SW480 (cell line): ENCODE measurements at regions not wholly inside any gene's neighbourhood (a gene's known extent, or its start where the extent isn't known, plus 50 kb on each side); places are given as distances from the start of the nearest gene placed in this dataset.
A peak's percentile ranks its signal among the peaks of the same experiment; 100 is the strongest.
"Not testable (repeated sequence)": the region's sequence is repeated elsewhere in the genome, so short reads cannot be mapped to it uniquely, and the experiment has no call there.

ENCODE experiments used
- DNase-seq: peaks from one replicate; pipeline ENCODE4 v3.0.0-alpha.2; 2016; ENCODE audit warnings: low spot score

DNA sequence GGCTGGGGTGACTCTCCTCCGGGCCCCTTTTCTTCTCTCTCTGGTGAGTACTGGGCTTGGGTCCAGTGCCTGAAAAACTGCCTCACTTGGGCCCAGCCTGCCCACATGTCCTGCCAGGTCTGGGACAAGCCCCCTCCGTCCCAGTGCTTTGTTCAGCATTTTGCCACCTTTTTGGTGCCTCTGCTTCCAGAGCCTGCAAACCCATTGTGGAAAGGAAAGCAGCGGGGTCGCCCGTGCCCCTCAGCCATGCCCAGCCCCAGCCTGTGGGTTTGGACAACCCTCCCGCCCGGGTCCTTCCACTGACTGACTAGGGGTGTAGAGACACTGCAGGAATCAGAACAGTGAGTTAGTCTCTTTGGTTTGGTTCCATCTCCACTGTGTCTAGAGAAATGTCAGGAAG, 140.7 kb upstream of the ALKAL2 start:
- no peak for DNase-seq

DNA sequence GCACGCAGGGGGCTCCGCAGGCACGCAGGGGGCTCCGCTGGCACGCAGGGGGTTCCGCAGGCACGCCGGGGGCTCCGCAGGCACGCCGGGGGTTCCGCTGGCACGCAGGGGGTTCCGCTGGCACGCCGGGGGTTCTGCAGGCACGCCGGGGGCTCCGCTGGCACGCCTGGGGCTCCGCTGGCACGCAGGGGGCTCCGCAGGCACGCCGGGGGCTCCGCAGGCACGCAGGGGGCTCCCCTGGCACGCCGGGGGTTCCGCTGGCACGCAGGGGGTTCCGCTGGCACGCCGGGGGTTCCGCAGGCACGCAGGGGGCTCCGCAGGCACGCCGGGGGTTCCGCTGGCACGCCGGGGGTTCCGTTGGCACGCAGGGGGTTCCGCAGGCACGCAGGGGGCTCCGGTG, 138.8 kb upstream of the ALKAL2 start:
- DNase-seq: not testable (repeated sequence)

DNA sequence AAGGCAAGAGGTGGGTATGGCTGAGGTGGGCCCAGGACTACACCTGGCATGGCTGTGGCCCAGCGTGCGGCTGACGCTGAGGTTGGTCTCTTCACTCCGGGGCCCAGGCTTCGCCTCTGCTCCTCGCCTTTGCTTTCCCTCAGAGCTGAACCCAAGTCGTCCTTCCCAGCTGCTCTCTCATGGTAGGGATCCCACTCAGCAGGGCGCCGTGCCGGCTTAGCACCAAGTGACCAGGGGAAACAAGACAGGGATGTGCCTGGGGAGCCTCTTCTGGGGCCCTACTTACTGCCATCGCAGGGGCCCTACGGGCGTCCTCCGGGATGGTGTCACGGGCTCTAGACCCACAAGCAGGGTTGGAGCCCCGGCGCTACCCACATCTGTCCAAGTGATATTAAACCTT, 138.1 kb upstream of the ALKAL2 start:
- DNase-seq: no peak

DNA sequence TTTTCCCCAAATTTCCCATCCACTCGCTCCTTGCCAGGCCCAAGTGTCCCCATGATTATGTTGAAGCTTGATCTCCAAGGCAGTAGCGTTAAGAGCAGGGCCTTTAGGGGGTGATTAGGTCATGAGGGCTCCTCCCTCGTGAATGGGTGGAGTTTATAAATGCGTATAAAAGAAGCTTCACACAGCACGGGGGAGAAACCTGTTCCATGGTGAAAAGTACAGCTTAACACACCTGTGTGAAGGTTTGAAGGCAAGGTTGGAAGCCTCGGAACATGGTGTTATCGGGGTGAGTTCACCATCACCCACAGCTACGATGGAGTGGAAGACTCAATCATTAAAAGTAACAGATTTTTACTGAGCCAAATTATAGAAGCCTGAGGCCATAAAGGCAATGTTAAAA, 137.4 kb upstream of the ALKAL2 start:
- no peak for DNase-seq

DNA sequence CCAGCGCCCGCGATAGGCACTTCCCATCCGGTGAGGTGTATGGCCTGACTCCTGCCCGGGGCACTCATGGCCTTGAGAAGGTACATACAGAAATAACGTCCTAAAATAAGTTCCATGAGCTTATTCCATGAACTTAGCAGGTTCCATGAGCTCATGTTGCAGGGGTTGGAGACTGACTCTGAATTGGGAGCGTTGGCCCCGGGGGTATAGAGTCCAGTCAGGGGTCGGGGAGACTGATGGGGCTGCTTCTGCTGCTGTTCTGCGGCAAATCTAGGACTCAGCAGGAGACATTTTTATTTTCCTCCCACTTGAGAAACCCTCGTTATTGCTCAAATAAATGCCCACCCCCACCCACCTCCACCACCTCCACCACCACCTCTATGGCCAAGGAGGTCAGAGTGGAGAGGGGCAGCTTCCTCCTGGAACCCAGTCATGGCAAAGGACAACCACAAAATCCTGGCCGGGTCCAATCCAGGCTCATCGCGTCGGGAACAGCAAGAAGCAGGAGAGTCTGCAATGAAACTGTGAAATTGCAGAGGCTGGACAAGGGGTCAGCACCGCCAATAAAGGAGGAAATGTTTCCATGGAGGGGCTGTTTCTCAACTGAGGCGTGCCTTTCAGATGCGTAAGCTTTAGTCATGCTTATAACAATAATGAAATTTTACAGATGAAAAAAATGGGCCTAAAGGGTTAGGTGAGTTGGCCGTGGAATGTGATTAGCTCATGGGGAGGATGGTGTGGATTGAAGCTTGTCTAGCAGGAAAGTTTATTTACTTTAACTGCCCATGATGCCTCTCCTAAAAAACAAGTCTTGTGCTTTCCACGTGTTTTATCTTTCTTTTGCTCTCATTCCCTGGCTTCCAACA, 136.6 kb upstream of the ALKAL2 start:
- no peak for DNase-seq

DNA sequence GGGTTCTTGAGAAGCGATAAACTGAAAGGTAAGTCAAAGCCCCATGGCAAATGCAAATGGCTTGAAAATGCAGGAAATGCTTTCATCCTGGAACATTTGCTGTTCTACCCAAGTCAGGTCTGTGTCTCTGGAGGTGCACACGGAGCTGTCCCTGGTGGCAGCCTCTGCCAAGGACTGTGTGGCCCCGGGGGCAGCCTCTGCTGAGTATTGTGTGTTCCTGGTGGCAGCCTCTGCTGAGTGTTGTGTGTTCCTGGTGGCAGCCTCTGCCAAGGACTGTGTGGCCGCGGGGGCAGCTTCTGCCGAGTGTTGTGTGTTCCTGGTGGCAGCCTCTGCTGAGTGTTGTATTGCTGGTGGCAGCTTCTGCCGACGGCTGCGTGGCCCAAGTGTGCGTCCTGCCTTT, 135.6 kb upstream of the ALKAL2 start:
- DNase-seq: no peak

DNA sequence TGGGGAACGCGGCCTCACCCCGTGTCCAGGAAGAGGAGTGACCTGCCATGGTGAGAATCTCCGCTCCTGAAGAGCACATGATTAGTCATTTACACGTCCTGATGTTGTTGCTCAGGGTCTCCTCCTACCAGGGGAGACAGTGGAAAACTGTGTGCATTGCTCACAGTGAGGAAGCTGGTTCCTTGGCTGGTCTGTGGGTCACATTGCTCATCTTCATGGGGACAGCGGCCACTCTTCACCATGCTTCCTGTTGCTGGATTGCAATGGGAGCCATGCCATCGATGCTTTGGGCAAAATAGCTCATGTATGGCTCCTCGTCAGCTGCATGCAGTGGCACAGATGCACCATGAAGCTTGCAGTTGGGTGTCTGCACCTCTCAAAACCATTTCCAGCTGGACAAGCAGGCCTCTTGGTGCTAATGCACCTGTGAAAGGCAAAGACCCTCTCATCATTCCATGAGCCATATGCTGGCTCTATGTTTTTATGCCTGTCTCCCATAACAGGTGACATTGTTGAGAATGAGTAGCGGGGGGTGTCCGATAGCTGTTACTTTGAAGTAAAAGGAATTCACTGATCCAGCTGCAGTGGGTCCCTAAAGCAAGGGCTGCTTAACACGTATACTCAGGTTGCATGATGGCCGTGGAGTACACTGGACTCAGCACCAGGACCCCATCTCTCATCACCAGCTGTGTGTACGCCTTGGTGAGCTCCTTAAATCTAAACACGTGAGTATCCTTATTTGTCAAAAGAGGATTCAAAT, 135.0 kb upstream of the ALKAL2 start:
- no peak for DNase-seq

DNA sequence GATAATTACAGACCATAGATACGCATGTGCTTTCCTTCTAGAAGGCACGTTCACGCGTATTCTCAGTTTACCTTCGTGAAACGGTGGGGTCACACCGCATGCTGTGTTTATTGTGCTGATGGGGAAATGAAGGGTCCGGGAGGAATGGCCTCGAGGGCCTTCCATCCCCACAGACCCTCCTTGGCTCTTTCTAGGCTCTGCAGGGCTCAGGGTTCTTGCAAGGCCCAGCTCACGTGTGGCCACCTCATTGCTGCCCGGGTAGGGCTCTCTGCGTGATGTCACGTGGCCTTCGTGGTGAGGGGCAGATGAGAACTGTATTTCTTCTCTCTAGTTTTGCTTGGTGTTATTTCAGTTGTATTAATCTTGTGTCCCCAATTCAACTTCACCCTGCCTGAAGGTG, 133.5 kb upstream of the ALKAL2 start:
- no peak for DNase-seq

DNA sequence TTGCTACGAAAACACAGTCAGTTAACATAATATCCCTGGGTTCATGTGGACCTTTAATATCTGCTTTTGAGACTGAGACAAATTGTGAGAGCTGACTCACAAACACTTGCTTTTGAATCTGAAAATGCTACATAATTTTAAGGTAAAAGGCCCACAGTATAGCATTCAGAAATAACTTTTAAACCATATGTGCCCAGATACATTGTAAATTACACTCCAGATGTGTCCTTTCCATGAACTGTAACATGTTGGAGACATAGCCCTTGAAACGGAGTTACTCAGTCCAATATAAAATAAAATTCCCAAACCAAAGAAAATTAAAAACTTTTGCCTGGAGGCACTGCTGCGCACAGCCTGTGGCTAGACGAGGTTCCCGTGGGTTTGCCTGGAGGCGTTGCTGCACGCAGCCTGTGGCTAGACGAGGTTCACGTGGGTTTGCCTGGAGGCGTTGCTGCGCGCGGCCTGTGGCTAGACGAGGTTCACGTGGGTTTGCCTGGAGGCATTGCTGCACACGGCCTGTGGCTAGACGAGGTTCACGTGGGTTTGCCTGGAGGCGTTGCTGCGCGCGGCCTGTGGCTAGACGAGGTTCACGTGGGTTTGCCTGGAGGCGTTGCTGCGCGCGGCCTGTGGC, 131.9 kb upstream of the ALKAL2 start:
- no peak for DNase-seq

DNA sequence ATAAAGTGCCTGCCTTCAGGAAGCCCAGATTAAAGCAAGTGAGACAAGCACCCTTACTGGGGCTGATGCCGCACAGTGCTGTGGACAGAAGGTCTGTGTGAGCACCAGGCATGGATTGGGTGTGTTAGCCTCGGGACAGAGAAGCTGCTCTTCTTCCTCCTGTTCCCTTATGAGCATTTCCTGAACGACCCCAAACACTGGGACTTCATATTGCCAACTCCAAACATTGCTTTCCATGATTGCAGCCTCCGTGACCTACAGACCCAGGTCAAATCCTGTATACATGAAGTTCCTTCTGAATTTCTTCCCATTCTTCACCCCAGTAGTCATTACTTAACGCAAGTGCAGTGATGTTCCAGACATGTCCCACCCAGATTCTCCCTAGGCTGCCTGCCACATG, 129.8 kb upstream of the ALKAL2 start:
- DNase-seq: no peak

DNA sequence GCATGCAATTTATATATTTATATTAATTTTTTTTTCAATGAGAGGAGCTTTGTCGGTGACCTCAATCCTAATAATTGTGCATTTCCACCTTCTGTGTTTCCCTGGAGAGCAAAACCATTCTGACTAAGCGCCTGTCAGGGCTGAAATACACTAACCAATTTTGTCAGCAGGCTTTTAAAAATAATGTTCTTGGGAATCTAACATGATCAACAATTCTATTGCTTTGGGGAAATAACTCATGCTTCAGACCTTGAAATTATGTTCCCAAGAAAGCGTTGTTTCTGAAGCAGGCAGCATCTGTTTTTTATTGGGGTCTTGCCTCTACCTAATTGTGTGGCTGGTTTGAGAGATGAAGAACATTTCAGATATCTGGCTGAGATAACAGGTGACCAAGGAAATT, 129.1 kb upstream of the ALKAL2 start:
- DNase-seq: no peak

DNA sequence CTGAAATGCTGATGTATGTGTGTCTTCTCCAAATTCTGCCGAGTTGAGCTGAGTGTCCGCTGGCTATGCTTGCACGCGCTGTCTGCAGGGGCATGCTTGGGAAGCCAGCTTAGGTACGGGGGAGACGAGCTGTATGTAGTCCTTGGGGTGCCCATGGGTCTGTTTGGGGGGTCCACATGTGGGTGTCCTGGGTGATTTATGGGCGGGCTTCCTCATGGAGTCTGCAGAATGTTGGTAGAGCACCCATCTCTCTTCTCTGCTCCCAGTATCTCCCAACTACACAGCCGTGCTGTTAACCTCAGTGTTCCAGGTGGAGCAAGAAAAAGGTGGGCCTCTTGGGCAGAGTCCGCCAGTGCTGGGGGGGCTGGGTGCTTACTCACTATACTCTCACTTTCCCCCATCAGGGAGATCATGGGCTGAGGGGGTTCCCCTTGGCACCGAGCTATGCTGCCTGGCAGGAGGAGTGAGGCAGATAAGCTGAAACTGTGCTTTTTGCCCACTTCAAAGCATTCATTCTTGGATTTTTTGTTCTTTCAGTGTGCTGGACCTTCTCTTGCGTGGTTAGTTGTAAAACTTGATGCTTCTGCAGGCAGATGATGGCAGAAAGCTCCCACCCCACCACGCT, 128.2 kb upstream of the ALKAL2 start:
- DNase-seq: no peak

DNA sequence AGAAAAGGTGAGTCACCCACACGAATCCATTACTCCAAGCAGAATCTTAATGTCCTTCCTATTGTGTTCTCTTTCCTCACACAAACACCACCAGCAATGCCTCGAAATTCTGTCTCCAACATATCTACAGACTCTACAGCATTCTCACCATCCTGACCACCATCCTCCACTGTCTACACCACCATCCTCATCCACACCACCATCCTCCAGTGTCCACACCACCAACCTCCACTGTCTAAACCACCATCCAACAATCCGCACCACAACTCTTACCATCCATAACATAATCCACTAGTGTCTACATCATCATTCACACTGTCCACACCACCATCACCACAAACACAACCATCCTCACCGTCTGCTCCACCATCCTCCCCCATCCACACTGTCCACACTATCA, 121.6 kb upstream of the ALKAL2 start:
- no peak for DNase-seq

DNA sequence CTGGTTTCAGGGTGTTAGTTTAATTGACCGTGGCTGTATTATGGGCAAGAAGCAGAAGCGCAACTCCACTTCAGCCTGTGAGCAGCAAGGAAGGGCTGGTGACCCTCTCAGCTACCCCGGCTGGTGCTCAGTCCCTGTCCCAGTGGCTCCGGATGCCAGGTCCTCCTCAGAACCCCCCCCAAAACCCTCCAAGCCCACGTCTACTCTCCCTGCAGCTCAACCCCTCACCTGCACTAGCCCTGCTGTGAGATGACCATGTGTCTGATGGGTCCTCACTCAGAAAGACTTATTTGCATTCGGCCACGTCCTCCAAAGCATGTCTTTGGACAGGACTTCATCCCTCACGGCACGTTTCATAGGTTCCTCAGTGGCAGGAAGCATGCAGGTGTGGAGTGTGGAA, 119.7 kb upstream of the ALKAL2 start:
- no peak for DNase-seq

DNA sequence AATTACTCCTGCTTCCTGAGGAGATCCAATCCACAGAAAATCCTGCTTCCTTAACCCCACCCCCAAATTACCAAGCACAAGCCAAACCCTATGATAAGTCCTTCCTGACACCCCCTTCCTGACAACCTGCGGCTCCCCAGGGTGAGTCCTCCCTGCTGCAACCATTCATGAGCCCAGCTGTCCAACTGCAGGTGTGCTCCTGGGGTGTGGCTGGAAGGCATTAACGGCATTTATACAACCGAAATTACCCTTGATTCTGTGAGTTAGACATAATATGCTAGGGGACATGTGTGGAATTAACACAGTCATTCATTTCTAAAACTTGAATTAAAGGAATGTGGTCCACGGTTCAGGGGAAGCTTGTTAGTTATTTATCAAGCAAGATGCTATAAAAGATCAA, 119.0 kb upstream of the ALKAL2 start:
- DNase-seq: peak; percentile 33

DNA sequence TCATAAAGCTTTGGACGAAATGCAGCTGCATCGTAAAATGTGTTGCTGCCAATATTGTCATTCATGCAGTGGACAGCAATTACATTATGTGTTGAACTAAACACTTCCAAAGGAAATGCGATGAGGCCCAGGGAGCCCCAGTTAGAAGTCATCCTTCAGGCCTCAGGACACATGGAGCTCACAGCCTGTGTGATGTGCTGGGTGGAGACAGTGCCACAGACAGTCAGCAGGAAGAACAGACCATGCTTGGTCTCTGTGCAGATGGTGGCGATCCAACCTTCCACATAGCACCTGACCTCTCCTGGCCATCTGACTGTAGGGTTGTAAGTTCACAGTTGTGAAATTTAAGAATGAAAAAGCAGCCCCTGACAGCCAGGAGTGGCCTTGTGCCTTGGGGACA, 118.3 kb upstream of the ALKAL2 start:
- no peak for DNase-seq

DNA sequence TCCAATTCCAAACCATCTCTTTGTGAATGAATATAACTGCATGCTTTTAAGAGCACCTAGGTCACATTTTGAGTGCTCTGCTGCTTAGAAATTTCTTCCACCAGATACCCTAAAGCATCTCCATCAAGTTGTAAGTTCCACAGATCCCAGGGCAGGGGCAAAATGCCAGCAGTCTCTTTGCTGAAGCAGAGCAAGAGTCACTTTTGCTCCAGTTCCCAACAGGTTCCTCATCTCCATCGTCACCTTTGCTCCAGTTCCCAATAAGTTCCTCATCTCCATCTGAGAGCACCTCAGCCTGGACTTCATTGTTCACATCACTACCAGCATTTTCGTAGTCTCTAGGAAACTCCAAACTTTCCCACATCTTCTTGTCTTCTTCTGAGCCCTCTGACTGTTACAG, 116.7 kb upstream of the ALKAL2 start:
- DNase-seq: no peak

DNA sequence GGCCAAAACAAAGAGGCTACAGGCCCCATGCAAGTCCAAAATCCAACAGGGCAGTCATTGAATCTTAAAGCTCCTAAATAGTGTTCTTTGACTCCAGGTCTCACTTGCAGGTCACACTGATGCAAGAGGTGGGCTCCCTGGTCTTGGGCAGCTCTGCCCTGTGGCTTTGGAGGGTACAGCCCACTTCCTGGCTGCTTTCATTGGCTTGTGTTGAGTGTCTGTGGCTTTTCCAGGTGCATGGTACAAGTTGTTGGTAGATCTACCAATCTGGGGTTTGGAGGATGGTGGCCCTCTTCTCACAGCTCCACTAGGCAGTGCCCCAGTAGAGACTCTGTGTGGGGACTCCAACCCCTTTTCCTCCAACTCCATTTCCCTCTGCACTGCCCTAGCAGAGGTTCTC, 115.8 kb upstream of the ALKAL2 start:
- no peak for DNase-seq

DNA sequence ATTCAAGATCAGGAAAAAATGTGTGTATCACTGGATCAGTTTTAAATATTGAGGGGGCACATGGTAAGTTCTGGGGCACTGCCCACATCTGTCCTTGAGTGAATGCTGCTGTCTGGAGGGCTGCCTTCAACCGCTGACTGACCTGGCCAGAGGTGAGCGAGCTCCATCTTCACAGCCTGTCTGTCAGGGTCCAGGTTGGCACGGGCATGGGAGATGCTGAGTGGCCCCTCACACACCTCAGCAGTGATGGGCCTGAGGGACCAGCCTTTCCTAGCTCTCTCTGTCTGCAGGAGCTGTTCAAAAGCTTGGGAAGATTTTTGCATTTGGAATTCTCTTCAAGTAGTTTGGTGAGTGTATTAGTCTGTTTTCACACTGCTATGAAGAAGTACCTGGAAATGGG, 114.8 kb upstream of the ALKAL2 start:
- no peak for DNase-seq

DNA sequence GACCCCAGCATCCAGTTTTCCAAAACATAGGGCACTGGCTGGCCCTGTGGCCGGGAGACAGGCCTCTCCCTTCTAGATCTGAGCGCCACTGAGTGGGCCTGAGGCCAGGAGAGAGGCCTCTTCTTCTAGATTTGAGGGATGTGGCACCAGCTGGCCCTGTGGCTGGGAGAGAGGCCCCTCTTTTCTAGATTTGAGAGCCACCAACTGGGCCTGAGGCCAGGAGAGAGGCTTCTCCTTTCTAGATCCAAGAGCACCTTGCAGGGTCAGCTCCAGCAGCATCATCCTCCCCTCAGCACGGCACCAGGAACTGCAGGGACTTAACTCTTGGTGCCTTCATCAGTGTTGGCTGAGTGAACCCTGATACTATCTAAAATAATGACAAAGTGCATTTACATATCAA, 114.3 kb upstream of the ALKAL2 start:
- no peak for DNase-seq

DNA sequence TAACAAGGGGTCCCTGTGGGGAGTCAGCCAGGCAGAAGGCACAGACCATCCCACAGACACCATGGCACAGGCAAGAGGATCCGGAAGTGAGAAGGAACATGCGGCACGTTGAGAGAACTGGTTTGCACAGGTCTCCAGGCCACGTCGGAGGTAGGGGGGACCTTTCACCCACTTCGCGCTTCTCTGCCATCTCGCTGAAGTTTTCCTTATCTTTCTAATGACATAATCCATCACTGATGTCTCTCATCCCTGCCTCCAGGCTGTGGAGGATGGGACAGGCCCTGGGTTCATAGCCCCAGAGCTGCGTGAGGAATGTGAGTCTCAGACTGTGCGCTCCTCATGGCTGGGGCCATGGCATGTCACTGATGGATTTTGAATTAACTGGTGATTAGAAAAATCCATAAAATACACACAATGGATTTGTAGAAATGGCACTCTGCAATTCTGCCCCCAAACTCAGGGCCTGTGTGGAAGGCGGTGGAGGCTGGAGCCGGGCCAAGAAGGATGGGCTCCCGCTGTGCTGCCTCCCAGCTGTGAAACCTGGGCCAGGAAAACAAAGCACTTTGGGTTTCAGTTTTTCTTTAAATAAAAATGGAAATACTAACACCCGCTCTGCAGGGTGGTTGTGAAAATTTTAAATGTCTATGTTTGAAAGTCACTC, 113.3 kb upstream of the ALKAL2 start:
- no peak for DNase-seq

DNA sequence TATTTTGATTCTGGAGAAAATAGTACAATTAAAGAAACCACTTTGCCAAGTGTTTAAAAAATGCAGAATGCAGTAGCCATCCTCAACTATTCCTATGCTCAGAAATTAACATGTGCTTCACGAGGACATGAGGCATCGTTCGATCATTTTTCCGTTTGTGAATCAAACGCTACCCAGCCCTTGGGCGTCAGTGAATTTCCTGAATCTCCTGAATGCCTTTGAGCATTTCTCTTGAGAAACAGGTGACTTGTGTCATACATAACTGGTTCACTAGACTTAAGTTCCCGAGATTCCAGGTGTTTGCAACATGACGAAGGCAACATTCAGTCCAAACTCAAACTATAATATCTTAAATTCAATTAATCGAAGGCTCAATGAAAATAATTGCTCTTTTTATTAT, 110.0 kb upstream of the ALKAL2 start:
- DNase-seq: no peak
